ENCODE measurements at regions not wholly inside any gene's neighbourhood (a gene's known extent, or its start where the extent isn't known, plus 50 kb on each side); places are given as distances from the start of the nearest gene placed in this dataset.
A peak's percentile ranks its signal among the peaks of the same experiment; 100 is the strongest.

DNA sequence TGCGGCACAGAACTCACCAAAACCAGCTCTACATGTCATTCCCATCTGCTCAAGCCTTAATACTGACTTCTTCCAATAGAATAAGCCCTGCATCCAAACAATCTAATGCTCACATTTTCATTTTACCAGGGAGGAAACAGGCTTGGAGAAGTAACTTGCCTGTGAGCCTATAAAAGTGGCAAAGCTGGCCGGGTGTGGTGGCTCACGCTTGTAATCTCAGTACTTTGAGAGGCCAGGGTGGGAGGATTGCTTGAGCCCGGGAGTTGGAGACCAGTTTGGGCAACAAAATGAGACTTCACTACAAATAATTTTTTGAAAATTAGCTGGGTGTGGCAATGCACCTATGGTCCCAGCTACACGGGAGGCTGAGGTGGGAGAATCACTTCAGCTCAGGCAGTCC is 133.7 kb downstream of the LY86 start:
- TF ChIP-seq RAD21 (IDR thresholded peaks at IDR 0.05; ENCODE audit: low read depth) (no peak), EP300 (IDR thresholded peaks at IDR 0.05; ENCODE audit: borderline replicate concordance) (no peak), FOXM1 (IDR thresholded peaks at IDR 0.05; ENCODE audit: borderline replicate concordance, low read depth) (no peak), REST (IDR thresholded peaks at IDR 0.05; ENCODE audit: low read depth) (no peak), TCF12 (IDR thresholded peaks at IDR 0.05; ENCODE audit: low read depth) (no peak), ZBTB7A (IDR thresholded peaks at IDR 0.05; ENCODE audit: low read depth) (no peak)
- TF ChIP-seq, protein P1, sequence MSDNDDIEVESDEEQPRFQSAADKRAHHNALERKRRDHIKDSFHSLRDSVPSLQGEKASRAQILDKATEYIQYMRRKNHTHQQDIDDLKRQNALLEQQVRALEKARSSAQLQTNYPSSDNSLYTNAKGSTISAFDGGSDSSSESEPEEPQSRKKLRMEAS (IDR thresholded peaks at IDR 0.05), result no peak

GRCh38 chr6:6723361-6723760 is 134.8 kb downstream of the LY86 start:
- TF ChIP-seq, protein P1 (IDR thresholded peaks at IDR 0.05), result no peak
- TF ChIP-seq TEAD4 (IDR thresholded peaks at IDR 0.05) (no peak), FOXM1 (IDR thresholded peaks at IDR 0.05; ENCODE audit: borderline replicate concordance, low read depth) (no peak), NFIC (IDR thresholded peaks at IDR 0.05) (no peak), CEBPB (IDR thresholded peaks at IDR 0.05) (no peak), RAD21 (IDR thresholded peaks at IDR 0.05; ENCODE audit: low read depth) (no peak), CREB1 (IDR thresholded peaks at IDR 0.05; ENCODE audit: low read depth) (no peak), YY1 (IDR thresholded peaks at IDR 0.05; ENCODE audit: low read depth) (no peak), ZBTB7A (IDR thresholded peaks at IDR 0.05; ENCODE audit: low read depth) (no peak), TCF12 (IDR thresholded peaks at IDR 0.05; ENCODE audit: low read depth) (no peak), EGR1 (IDR thresholded peaks at IDR 0.05) (no peak), USF1 (IDR thresholded peaks at IDR 0.05) (no peak), EP300 (IDR thresholded peaks at IDR 0.05; ENCODE audit: borderline replicate concordance) (no peak)

DNA sequence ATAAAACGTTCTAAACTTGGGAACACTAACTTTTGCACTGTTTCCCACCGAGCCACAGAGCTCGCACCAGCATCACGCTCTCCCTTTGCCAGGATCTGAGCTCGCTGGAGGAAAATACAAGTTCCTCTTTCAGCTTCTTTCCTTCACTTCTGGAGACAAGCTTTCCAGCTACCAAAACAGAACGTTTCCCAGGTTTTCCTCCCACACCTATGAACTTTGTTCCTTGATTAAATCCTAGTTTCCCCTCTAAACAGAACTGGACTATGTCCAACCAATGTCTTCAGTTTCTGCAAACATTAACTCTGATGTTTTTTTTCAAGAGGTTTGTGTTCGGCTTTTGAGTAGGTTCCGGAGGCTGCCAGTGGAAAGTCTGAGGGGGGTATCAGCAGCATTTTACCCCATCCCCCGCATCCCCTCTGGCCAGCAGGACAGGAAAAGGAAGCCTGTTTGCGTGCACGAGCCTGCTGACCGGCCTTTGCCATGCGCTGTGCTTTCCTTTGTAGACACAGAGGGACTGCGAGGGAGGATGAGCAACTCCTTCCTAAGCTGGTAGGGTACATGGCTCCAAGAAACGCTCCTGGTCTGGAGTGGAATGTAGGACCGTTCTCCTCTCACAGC is 135.5 kb downstream of the LY86 start:
- TF ChIP-seq EGR1 (IDR thresholded peaks at IDR 0.05), result 0 out of 2 replicates have a peak, but pooled peaks have one; percentile 15
- no peak for TF ChIP-seq TEAD4 (IDR thresholded peaks at IDR 0.05)

GRCh38 chr6:6724539-6725467 is 136.3 kb downstream of the LY86 start:
- peak; percentile 92 for TF ChIP-seq RAD21 (IDR thresholded peaks at IDR 0.05; ENCODE audit: low read depth)
- TF ChIP-seq ZBTB7A (IDR thresholded peaks at IDR 0.05; ENCODE audit: low read depth), result peak; percentile 89
- no peak for TF ChIP-seq REST (IDR thresholded peaks at IDR 0.05; ENCODE audit: low read depth)
- TF ChIP-seq, protein P1 (IDR thresholded peaks at IDR 0.05), result peak; percentile 31; the same call in 1 of the 2 replicates
- TF ChIP-seq TAF1 (IDR thresholded peaks at IDR 0.05; ENCODE audit: low read depth), result no peak

GRCh38 chr6:6725468-6726209 is 137.1 kb downstream of the LY86 start:
- no peak for TF ChIP-seq CEBPB (IDR thresholded peaks at IDR 0.05)
- no peak for TF ChIP-seq EP300 (IDR thresholded peaks at IDR 0.05; ENCODE audit: borderline replicate concordance)
- TF ChIP-seq CREB1 (IDR thresholded peaks at IDR 0.05; ENCODE audit: low read depth), result no peak

Data from Ishikawa (cell line).